ENCODE measurements at regions not wholly inside any gene's neighbourhood (a gene's known extent, or its start where the extent isn't known, plus 50 kb on each side); places are given as distances from the start of the nearest gene placed in this dataset.

DNA sequence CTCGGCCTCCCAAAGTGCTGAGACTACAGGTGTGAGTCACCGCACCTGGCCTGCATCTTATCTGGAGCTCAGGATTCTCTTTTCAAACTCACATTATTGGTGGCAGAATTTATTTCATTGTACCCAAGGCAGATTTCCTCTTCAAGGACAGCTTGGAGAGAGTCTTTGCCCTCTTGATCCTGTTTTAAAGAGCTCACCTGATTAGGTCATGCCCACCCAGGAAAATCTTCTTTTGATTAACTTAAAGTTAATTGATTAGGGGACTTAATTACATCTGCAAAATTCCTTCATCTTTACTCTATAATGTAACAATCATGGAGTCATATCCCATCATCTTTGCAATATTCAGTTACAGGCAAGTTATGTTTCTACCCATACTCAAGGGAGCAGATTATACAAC lies 346.4 kb downstream of the EPHA4 start:
- no peak for DNase-seq (ENCODE audit: low read depth)

- no peak for DNase-seq (ENCODE audit: low read depth)
These were observed 343.8 kb downstream of the EPHA4 start for GRCh38 chr2:221228214-221228769.

GRCh38 chr2:221229099-221229498 lies 343.0 kb downstream of the EPHA4 start:
- no peak for DNase-seq (ENCODE audit: low read depth)

DNA sequence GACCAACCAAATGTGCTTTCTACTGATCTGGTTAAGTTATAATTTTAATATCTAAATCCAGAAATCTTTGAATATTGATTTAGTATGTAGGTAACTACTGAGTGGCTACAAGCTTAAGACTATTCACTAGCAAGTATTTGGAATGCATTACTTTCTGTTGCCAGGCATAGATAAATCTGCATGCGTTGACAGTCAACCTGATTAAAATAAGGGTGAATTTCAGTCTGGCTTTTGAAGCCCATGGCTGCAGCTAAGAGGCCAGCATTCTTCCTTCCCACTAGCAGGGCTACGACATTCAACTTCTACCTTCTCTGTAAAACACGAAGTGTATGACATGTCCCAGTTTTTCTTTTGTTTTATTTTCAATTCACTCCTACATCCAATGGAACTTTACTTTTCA lies 340.6 kb downstream of the EPHA4 start:
- no peak for DNase-seq (ENCODE audit: low read depth)

DNA sequence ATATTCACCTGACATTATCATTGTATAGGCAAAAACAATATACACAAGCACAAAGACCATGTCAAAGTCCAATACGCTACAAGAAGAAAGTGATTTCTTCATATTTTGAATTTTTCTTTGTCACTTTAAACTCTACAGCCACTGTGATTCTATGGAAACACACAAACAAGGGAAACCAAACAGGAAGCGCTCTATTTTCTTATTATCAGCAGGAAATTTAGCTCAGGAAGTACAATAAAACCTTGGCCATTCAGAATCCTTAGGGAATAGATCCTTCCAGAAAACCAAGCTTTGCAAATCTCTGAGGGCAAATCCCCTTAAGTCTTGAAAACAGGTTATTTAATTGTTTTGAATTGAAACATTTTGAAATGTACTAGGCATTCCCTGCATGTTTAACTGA lies 336.2 kb downstream of the EPHA4 start:
- DNase-seq (ENCODE audit: low read depth): no peak

- no peak for DNase-seq (ENCODE audit: low read depth)
These were observed 331.0 kb downstream of the EPHA4 start for GRCh38 chr2:221241072-221241471.

DNA sequence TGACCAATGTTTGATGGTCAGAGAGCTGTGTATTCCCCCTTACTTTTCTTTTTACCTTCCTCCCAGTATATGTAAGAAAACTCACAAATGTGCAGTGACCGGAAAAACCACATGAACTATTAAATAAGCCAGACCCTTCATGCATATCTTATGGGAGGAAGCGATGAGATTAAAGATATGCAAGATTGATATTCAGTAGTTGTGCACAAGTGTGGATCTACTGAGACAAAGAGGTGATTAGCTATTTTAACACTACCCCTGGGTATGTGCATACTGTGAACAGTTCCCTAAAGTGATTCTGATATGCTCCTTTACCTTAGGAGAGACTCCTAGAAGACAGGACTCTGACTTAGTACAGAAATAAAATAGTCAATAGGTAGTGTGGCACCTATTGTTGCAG lies 328.3 kb downstream of the EPHA4 start:
- DNase-seq (ENCODE audit: low read depth): no peak

DNA sequence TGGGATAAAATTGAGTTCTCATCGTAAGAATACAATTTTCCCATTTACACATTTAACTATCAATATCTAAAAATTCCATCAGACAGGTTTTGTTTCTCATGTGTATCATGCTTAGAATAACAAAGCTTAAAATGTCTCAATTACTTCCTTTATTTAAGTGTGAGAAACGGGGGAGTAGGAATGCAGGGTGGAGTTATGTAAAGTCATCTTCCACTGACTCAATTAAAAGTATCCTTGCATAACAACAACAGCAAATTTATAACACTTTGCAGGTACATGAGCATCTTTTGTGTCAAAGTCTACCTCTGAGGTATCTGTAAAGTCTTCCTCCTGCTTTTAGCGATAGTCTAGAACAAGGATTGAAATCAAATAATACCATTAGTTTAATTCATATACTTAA lies 327.1 kb downstream of the EPHA4 start:
- DNase-seq (ENCODE audit: low read depth): no peak

- no peak for DNase-seq (ENCODE audit: low read depth)
These were observed 326.3 kb downstream of the EPHA4 start for GRCh38 chr2:221245772-221246171.

DNA sequence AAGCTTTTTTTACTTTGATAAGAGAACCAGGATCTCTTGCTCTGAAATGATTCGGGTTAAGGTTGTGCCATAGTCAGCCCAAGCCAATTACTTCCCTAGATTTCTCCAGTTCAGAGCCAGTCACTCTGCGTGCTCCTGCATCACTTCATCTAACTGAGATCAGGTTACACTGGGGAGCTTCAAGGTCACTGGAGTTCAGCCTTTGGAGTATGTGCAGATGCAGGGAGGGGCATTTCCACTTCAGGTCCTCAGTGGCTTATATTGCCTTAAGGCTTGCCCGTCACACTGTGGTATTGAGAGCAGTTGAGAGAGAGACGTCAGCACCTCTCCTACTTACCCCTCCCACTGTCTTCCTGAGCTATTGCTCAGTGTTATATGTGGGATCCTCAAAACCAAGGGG lies 317.8 kb downstream of the EPHA4 start:
- DNase-seq (ENCODE audit: low read depth): no peak

GRCh38 chr2:221255862-221256261 lies 316.2 kb downstream of the EPHA4 start:
- DNase-seq (ENCODE audit: low read depth): no peak

DNA sequence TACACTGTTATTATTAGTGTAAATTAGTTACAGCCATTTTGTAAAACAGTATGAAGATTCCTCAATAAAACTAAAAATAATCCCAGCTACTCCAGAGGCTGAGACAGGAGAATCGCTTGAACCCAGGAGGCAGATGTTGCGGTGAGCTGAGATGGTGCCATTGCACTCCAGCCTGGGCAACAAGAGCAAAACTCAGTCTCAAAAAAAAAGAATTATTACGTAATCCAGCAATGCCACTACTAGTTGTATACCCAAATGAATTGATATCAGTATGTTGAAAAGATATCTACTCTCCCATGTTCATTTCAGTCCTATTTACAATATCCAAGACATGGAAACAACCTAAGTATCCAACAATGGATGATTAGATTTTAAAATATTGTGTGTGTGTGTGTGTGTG lies 313.6 kb downstream of the EPHA4 start:
- no peak for DNase-seq (ENCODE audit: low read depth)

DNA sequence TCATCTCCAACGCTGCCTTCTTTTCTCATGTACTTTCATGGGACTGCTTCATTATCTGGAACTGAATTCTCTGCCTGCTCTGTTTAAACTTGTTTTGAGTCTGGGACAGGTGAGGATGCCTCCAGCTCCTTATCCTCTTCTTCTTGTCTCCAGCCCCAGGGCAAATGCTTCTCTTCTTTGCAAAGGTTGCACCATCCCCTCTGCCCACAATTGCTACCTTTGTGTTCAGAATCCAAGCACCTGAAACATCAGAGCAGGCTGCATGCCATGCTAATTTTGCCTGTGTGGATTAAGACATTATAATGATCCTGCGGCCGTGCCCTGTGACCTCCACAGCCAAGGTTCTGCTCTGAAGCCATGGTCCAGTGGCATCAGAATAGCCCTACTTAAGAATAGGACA lies 309.5 kb downstream of the EPHA4 start:
- DNase-seq (ENCODE audit: low read depth): no peak

GRCh38 chr2:221263573-221263972 lies 308.5 kb downstream of the EPHA4 start:
- DNase-seq (ENCODE audit: low read depth): no peak

DNA sequence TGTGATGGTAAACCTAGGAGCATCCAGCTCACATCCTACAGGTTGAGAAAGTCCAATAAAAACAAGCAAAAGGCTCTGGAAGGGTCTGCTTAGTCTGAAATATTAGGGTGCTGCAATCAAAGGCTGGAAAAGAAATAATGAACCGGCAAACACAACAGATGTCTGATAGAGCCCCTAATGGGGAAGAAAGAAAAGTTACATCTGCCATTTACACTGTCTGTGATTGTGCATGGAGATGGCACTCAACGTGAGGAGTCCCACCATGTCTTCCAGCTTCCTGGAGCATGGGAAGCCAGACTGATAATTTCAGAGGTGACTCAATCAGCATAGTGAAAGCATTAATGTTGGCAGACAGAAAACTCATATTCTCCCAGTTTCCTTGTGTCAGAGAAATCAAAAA lies 307.8 kb downstream of the EPHA4 start:
- DNase-seq (ENCODE audit: low read depth): no peak

DNA sequence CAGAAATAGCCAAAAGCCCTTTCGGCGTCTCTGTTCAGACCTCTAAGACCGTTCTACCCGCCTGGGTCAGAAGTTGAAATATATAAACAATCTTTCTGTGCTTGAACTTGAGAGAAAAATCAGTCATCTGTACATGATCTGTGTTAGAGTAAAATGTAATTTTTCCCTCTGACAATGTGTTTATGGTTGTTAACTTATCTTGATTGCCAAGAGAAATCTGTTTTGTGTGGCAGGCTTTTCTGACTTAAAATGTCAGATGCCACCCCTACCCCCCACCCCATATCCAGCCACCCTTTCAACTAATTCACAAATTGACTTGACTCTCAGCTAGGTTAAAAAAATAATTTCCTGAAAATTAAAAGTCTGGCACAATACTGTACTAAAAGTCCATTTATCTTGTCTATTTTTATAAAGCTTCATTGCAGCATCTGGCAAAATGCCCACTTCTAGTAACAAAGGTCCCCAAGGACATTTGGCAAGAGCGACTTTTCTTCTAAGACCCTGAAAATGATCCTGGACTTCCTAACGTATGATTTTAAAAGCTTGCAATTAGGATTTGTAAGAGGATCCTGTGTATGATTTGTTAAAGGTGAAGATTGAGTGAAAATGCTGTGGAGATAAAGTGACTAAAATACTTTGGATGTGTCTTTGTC lies 304.2 kb downstream of the EPHA4 start:
- no peak for DNase-seq (ENCODE audit: low read depth)

DNA sequence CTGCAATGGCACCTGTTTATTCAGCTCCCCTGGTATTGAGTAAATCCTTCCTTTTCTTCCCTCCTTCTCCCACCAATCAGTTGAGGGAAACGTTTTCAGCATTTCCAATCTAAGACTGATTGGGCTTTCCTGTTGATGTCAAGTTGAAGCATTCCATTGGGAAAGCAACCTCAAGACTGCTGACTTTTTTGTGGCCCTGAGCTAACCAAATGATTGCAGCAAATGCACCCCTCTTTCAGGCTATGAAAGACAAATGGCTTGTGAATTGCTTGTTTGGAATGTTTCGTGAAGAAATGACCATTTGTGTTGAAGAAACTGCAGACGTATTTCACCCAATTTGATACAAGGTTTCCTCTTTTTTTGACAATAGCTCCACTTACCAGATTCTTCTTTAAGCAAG lies 303.5 kb downstream of the EPHA4 start:
- DNase-seq (ENCODE audit: low read depth): no peak

DNA sequence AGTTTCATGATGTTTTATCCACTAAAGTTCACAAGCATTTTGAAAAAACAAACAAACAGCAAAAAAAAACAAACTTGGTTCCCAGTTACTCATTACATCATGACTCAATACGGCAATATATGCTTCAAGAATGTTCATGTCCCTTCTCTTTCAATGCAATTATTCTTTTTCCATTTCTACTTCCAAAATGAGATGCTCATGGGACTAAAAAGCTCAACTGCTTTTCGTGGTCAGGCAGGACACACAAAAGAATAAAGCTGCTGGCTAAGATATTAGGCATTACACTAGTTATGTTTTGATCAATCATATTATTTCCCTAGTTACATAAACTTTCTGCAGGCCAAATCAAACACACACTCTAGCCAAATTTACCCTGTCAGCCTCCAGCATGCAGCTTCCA lies 301.3 kb downstream of the EPHA4 start:
- DNase-seq (ENCODE audit: low read depth): no peak

GRCh38 chr2:221272729-221273128 lies 299.4 kb downstream of the EPHA4 start:
- DNase-seq (ENCODE audit: low read depth): no peak

- no peak for DNase-seq (ENCODE audit: low read depth)
These were observed 296.1 kb downstream of the EPHA4 start for GRCh38 chr2:221276033-221276432.

- DNase-seq (ENCODE audit: low read depth): no peak
These were observed 295.5 kb downstream of the EPHA4 start for GRCh38 chr2:221276601-221277000.

DNA sequence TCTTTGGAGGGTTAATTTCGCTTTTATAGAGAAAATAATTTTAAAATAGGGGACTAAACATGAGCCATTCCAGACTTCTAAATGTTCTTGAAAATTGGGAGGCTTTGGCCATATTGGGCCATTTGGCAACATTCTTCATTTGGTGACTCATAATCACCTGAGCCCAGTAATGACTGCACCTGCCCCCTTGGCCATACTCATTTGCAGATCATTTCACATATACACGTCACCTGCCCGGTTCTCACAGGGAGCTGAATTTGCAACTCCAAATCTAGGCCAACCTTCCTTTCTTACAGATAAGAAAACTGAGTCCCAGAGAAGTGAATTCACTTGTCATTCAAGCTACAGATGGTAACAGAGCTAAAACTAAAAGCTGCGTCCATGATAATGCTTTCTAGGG lies 289.7 kb downstream of the EPHA4 start:
- DNase-seq (ENCODE audit: low read depth): no peak

- DNase-seq (ENCODE audit: low read depth): no peak
These were observed 288.1 kb downstream of the EPHA4 start for GRCh38 chr2:221283896-221284545.

DNA sequence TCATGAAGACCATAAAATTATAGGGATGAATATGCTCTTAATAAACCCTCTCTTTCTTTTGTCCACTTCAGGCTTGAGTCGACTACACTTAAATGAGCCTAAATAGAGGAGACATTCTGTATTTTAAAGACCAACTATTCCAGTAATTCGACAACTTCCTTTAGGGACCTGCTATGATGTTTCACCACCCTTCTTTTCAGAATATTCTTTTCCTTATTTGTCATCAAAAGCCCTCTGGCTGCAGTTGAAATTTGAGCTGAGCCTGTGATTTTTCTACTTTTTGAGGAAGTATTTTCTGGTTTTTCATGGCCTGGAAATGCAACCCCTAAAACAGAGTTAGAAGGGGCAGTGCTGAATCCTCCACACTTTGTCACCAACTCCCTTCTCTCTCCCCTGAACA lies 287.0 kb downstream of the EPHA4 start:
- DNase-seq (ENCODE audit: low read depth): no peak
